Activated T-helper 2 cell treated with anti-CD3 and anti-CD28 coated beads, Interferon-gamma antibody, Interleukin-2, Interleukin-4, amounts not matched to agents 10 μg/mL and 5 μg/mL and 100 μg/mL, durations not matched to agents 14 hours and 24 hours and 36 hours (primary cell): ENCODE measurements at regions not wholly inside any gene's neighbourhood (a gene's known extent, or its start where the extent isn't known, plus 50 kb on each side); places are given as distances from the start of the nearest gene placed in this dataset.

Source experiments
- DNase-seq: peaks from one replicate; pipeline ENCODE4 v3.0.0; 2021; ENCODE audit warnings: low spot score
- H3K27ac Mint-ChIP-seq: one replicate; pipeline ENCODE4 v1.8.0; 2021; ENCODE audit warnings: mixed read lengths
- H3K27me3 Mint-ChIP-seq: one replicate; pipeline ENCODE4 v1.8.0; 2021; ENCODE audit warnings: low read depth, mixed read lengths
- H3K36me3 Mint-ChIP-seq: one replicate; pipeline ENCODE4 v1.8.0; 2021; ENCODE audit warnings: low read depth, mixed read lengths
- H3K4me1 Mint-ChIP-seq: one replicate; pipeline ENCODE4 v1.8.0; 2021; ENCODE audit warnings: low read depth, mixed read lengths
- H3K4me3 Mint-ChIP-seq: one replicate; pipeline ENCODE4 v1.8.0; 2021; ENCODE audit warnings: low read depth, mild to moderate bottlenecking, moderate library complexity, mixed read lengths
- H3K9me3 Mint-ChIP-seq: one replicate; pipeline ENCODE4 v1.8.0; 2021; ENCODE audit warnings: mixed read lengths
- intact Hi-C: fragments of 100-400 bp; cut with micrococcal nuclease; formaldehyde crosslinking; loops from one replicate; pipeline ENCODE4 v1.15.1; 2023

- no peak for DNase-seq
- intact Hi-C loops: no loop called here
- Mint-ChIP-seq H3K27me3 (no peaks in the 10 kb centered on the region), H3K4me3 (no peak overlapping the region), H3K9me3 (no peaks in the 10 kb centered on the region), H3K27ac (no peak overlapping the region), H3K4me1 (peaks cover 2% of the 10 kb centered on the region), H3K36me3 (no peaks in the 10 kb centered on the region)
These were observed 622.4 kb downstream of the BCOR start for GRCh38 chrX:39475372-39475771.

- no peaks in the 10 kb centered on the region for H3K27me3 Mint-ChIP-seq
- H3K9me3 Mint-ChIP-seq: no peaks in the 10 kb centered on the region
- intact Hi-C loops: no loop called here
- no peak overlapping the region for H3K4me3 Mint-ChIP-seq
- H3K36me3 Mint-ChIP-seq: no peaks in the 10 kb centered on the region
- H3K27ac Mint-ChIP-seq: no peak overlapping the region
- no peak for DNase-seq
- H3K4me1 Mint-ChIP-seq: peaks cover 2% of the 10 kb centered on the region
These were observed 621.1 kb downstream of the BCOR start for GRCh38 chrX:39476604-39477021.

DNA sequence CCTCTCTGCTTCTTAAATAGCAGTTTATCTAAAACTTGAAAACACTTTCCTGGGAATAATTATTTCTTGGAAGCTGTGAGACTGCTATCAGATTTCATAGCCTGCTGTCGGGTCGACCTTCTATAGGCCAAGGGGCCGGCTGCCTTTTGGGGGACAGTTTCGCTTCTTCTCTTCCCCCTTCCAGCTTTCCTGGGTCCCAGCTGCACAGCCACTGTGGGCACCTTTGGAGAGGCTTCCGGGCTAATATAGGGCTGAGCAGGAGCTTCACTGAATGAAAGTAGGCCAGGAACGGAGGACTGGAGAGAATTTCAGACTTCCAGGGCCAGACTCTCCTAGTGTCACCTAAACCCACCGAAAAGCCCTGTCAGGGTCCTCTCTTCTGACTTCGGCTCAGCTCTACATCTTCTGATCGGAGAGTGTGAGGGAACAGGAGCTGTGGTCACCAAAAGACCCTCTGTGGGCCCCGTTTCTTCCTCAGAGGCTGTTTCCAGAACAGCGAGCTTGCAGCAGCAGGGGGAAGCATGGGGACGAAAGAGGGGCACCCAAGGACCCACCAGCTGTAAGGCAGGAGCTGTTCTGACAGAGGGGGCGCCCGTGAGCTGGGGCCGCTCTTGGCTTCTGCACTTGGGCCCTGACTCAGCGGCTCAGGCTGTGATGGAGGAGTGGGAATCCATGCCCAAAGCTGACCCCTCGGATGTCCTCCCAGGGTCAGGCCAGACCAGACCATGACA is 620.6 kb downstream of the BCOR start:
- Mint-ChIP-seq H3K27me3 (no peaks in the 10 kb centered on the region), H3K9me3 (no peaks in the 10 kb centered on the region), H3K27ac (no peak overlapping the region), H3K36me3 (no peaks in the 10 kb centered on the region), H3K4me3 (no peak overlapping the region), H3K4me1 (peaks cover 2% of the 10 kb centered on the region)
- intact Hi-C loops: no loop called here
- no peak for DNase-seq

- Mint-ChIP-seq H3K9me3 (no peaks in the 10 kb centered on the region), H3K27me3 (no peaks in the 10 kb centered on the region), H3K4me1 (peaks cover 2% of the 10 kb centered on the region), H3K27ac (no peak overlapping the region), H3K36me3 (no peaks in the 10 kb centered on the region), H3K4me3 (no peak overlapping the region)
- no peak for DNase-seq
- intact Hi-C loops: no loop called here
These were observed 620.0 kb downstream of the BCOR start for GRCh38 chrX:39477762-39478120.

DNA sequence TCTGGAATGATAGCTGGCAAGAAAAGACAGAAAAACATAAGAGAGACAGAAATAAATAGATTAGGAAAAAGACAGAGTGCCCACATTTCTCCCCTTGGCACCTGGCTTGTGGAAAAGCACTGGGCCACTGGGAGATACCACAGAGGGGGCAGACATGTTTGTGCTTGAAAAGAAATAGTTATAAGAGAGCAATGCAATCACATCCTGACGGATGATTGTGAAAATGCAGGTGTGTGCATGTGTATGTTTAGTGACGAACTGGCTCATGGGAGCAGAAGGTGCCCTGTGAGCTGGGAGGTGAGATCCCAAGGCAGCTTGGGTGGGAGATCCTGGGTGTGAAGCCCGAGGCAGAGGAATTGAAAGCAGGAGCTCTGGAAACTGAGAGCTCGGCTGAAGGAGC is 617.9 kb downstream of the BCOR start:
- Mint-ChIP-seq H3K27me3 (no peaks in the 10 kb centered on the region), H3K36me3 (no peaks in the 10 kb centered on the region), H3K27ac (no peak overlapping the region), H3K4me1 (no peaks in the 10 kb centered on the region), H3K9me3 (no peaks in the 10 kb centered on the region), H3K4me3 (no peak overlapping the region)
- DNase-seq: no peak
- intact Hi-C loops: no loop called here

DNA sequence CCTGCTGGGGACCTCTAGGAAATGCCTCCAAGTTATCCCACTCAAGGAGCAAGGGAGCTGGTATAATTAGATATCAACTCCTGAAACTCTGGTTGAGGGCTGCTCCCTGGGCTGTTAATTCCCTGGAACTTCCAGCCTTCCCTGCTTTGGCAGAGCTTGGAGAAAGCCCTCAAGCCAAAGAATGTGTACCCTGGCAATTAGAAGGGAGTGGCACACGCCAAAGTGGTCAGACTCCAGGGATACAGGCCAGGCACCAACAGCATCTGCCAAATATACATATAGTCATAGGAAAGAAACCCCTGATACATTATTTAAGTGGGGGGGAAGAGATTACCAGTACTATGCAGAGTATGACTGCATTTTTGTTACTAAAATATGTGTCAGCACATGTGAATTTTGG is 616.8 kb downstream of the BCOR start:
- no peaks in the 10 kb centered on the region for H3K9me3 Mint-ChIP-seq
- H3K36me3 Mint-ChIP-seq: no peaks in the 10 kb centered on the region
- no peak overlapping the region for H3K4me3 Mint-ChIP-seq
- H3K27me3 Mint-ChIP-seq: no peaks in the 10 kb centered on the region
- H3K27ac Mint-ChIP-seq: no peak overlapping the region
- intact Hi-C loops: no loop called here
- H3K4me1 Mint-ChIP-seq: no peaks in the 10 kb centered on the region
- no peak for DNase-seq

GRCh38 chrX:39481621-39482020 is 616.1 kb downstream of the BCOR start:
- H3K36me3 Mint-ChIP-seq: no peaks in the 10 kb centered on the region
- H3K27ac Mint-ChIP-seq: no peak overlapping the region
- DNase-seq: no peak
- no peaks in the 10 kb centered on the region for H3K9me3 Mint-ChIP-seq
- H3K4me3 Mint-ChIP-seq: no peak overlapping the region
- no peaks in the 10 kb centered on the region for H3K27me3 Mint-ChIP-seq
- intact Hi-C loops: no loop called here
- H3K4me1 Mint-ChIP-seq: peaks cover 2% of the 10 kb centered on the region

DNA sequence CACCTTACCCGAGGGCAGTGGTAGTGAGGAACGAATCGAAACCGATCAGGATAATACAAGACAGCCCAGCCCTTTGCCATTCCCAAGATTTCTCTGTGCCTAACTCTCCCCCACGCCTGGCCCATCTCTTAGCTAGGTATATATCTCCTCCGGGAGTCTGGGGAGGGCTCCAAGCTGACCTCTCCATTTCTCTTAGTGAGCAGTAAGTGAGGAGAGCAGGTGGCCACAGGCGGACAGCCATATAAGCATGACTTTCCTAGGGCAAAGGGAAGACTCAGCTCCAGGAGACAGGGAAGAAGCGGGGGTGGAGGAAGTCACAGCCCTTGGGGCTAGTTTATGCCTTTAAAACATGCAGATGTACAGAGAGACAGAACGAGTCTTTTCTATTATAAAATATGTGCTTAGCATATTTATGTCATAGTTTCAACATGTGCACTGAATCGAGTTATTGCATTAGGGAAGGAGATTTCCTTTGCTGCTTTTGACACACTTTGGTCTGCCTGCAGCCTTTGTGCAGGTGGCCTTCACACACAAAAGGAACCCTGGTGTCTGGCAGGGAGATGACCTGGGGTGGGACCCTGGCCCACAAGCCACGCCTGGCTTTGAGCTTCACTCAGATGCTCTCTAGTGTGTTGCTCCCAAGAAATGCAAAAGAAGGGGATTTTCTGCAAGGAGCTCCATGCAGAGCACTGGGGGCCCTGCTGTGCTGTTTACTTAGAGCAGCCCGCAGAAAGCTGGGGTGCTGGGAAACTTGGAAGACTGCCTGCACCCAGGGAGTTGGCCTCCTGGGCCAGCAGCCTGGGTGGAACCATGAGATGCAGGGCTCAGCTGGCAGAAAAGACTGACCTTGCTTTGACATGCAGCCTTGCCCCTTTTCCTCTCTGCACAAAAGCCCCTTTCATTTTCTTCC is 613.3 kb downstream of the BCOR start:
- peaks cover 16% of the 10 kb centered on the region for H3K4me1 Mint-ChIP-seq
- H3K36me3 Mint-ChIP-seq: no peaks in the 10 kb centered on the region
- no peak for DNase-seq
- no peak overlapping the region for H3K27ac Mint-ChIP-seq
- no peaks in the 10 kb centered on the region for H3K9me3 Mint-ChIP-seq
- H3K4me3 Mint-ChIP-seq: no peak overlapping the region
- intact Hi-C loops: no loop called here
- H3K27me3 Mint-ChIP-seq: no peaks in the 10 kb centered on the region

- Mint-ChIP-seq H3K27ac (peak overlapping the region; percentile 55), H3K4me3 (no peak overlapping the region), H3K36me3 (no peaks in the 10 kb centered on the region), H3K27me3 (no peaks in the 10 kb centered on the region), H3K4me1 (peaks cover 35% of the 10 kb centered on the region), H3K9me3 (peaks cover 3% of the 10 kb centered on the region)
- intact Hi-C loops: no loop called here
- DNase-seq: no peak
These were observed 610.4 kb downstream of the BCOR start for GRCh38 chrX:39487166-39487968.

GRCh38 chrX:39487969-39488330 is 609.8 kb downstream of the BCOR start:
- Mint-ChIP-seq H3K4me1 (peaks cover 41% of the 10 kb centered on the region), H3K27me3 (no peaks in the 10 kb centered on the region), H3K9me3 (peaks cover 3% of the 10 kb centered on the region), H3K4me3 (no peak overlapping the region), H3K36me3 (no peaks in the 10 kb centered on the region), H3K27ac (peak overlapping the region; percentile 55)
- DNase-seq: no peak
- intact Hi-C loops: no loop called here

DNA sequence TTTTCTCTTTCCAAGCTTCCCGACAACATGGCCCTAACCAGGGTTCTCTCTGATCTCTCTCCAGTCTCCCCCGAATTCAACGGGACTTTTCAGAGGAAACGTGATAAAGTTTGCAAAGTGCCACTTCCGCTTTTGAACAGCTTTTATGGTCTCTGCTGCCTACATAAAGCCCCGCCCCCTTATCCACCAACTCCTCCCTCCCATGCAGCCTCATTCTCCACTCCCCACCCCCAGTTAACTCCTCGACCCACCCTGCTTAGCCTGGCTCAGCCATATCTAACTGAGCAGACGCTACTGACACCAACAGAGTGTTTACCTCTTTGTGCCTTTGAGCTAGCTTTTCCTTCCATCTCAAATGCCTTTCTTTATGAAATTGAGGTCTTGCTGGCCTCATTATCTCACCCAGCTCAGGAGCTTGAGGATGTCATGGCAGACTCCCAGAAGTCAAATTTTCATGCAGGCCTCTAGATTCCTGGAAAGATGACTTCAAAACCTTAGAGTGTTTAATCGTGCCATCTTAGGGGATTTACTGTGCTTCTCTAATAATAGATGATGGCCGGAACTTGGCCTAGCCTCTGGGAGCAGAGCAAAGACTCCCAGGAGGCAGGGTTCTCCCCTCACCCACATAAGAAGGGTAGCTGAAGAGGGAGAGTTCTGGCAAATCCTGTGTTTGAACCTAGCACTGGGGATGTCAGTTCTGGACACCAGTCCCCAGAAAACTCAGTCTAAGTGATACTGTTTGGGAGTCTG is 606.0 kb downstream of the BCOR start:
- Mint-ChIP-seq H3K36me3 (no peaks in the 10 kb centered on the region), H3K27me3 (no peaks in the 10 kb centered on the region), H3K4me1 (peaks cover 44% of the 10 kb centered on the region), H3K9me3 (peaks cover 3% of the 10 kb centered on the region), H3K27ac (peak overlapping the region; percentile 74), H3K4me3 (peak overlapping the region; percentile 22)
- peak; percentile 39 for DNase-seq
- intact Hi-C loops: loop anchor here (5.0 to 10.0 kb wide), 2 partner anchors 227 to 329 kb away; no protein-coding TSS in a partner anchor

- Mint-ChIP-seq H3K4me1 (peaks cover 35% of the 10 kb centered on the region), H3K27me3 (no peaks in the 10 kb centered on the region), H3K27ac (peak overlapping the region; percentile 62), H3K36me3 (no peaks in the 10 kb centered on the region), H3K4me3 (no peak overlapping the region), H3K9me3 (peaks cover 3% of the 10 kb centered on the region)
- intact Hi-C loops: loop anchor here (5.0 to 10.0 kb wide), 2 partner anchors 228 to 330 kb away; no protein-coding TSS in a partner anchor
- no peak for DNase-seq
These were observed 605.1 kb downstream of the BCOR start for GRCh38 chrX:39492497-39493162.
